Karpas-422 (cell line): ENCODE measurements at regions not wholly inside any gene's neighbourhood (a gene's known extent, or its start where the extent isn't known, plus 50 kb on each side); places are given as distances from the start of the nearest gene placed in this dataset.

Experiments
- DNase-seq: peaks from one replicate; pipeline ENCODE4 v3.0.0-alpha.2; 2015
- H2AFZ ChIP-seq: fragments of 200-600 bp; sonication (generic); 2 replicates; pipeline ENCODE4 v1.6.1; 2014; ENCODE audit warnings: antibody characterized with exemption, low read length, mixed read lengths
- H3K27ac ChIP-seq: fragments of 200-600 bp; sonication (generic); 2 replicates; pipeline ENCODE4 v1.5.1; 2014; ENCODE audit warnings: mild to moderate bottlenecking, low read length, moderate library complexity
- H3K27me3 ChIP-seq: fragments of 200-600 bp; sonication (generic); 2 replicates; pipeline ENCODE4 v1.6.1; 2014; ENCODE audit warnings: low read length, mixed read lengths
- H3K36me3 ChIP-seq: fragments of 200-600 bp; sonication (generic); 2 replicates; pipeline ENCODE4 v1.6.1; 2014; ENCODE audit warnings: low read length, mixed read lengths; ENCODE audit not compliant: insufficient read depth
- H3K4me1 ChIP-seq: fragments of 200-600 bp; sonication (generic); 2 replicates; pipeline ENCODE4 v1.6.1; 2014; ENCODE audit warnings: mild to moderate bottlenecking, low read length, mixed read lengths
- H3K4me2 ChIP-seq: fragments of 200-600 bp; sonication (generic); 2 replicates; pipeline ENCODE4 v1.6.1; 2014; ENCODE audit warnings: low read length, low read depth, mild to moderate bottlenecking; ENCODE audit not compliant: poor library complexity, severe bottlenecking
- H3K4me3 ChIP-seq: fragments of 200-600 bp; sonication (generic); 2 replicates; pipeline ENCODE4 v1.5.1; 2014; ENCODE audit warnings: mild to moderate bottlenecking, antibody characterized with exemption, low read length, mixed read lengths
- H3K79me2 ChIP-seq: fragments of 200-600 bp; sonication (generic); 2 replicates; pipeline ENCODE4 v1.6.1; 2014; ENCODE audit warnings: mild to moderate bottlenecking, low read length, mixed read lengths
- H3K9ac ChIP-seq: fragments of 200-600 bp; sonication (generic); 2 replicates; pipeline ENCODE4 v1.6.0; 2014; ENCODE audit warnings: low read length
- H3K9me2 ChIP-seq: fragments of 200-600 bp; sonication (generic), shearing (Covaris generic); replicated peaks from 2 replicates; pipeline ENCODE4 v1.6.0; 2014; ENCODE audit warnings: mild to moderate bottlenecking, low read length, moderate library complexity; ENCODE audit not compliant: insufficient read depth
- H3K9me3 ChIP-seq: fragments of 300-700, 200-600 bp; sonication (generic); 2 replicates; pipeline ENCODE4 v1.6.1; 2014; ENCODE audit warnings: low read length, mixed read lengths
- H4K20me1 ChIP-seq: fragments of 200-600 bp; sonication (generic); 2 replicates; pipeline ENCODE4 v1.6.1; 2014; ENCODE audit warnings: mild to moderate bottlenecking, antibody characterized with exemption, low read length, low read depth; ENCODE audit not compliant: insufficient read depth

DNA sequence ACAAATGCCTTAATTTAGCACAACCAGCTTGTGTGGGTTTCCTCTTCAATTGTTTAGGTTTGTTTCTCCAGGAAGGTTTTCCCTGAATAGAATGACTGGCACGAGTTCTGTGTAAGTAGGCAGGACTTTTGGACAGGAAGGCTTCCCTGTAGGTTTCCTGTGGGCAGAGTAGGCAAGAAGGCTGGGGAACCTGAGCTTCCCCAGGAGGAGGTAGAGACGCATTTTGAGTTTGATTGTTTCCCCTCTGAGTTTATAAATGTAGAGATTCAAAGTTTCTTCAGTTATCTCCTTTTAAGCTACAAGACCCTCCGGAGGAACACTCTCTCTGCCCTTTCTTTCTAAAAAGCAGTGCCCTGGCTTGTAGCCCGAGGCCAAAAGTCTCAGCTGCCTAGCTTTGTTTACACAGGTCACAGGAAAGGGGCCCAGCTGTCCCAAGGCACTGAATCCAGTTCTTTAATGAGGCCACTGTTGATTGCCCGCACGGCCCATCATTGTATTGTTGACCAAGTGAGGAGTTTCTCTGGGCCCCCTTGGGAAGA is 66.6 kb upstream of the RDX start:
- H3K4me1 ChIP-seq: no peaks in the 10 kb centered on the region
- H3K27ac ChIP-seq: no peak overlapping the region
- no peak overlapping the region for H2AFZ ChIP-seq
- no peaks in the 10 kb centered on the region for H3K36me3 ChIP-seq
- H4K20me1 ChIP-seq: no peaks in the 10 kb centered on the region
- H3K4me2 ChIP-seq: no peak overlapping the region
- no peak overlapping the region for H3K9ac ChIP-seq
- H3K4me3 ChIP-seq: no peak overlapping the region
- no peaks in the 10 kb centered on the region for H3K9me2 ChIP-seq
- DNase-seq: no peak
- H3K9me3 ChIP-seq: no peaks in the 10 kb centered on the region
- no peaks in the 10 kb centered on the region for H3K27me3 ChIP-seq
- no peaks in the 10 kb centered on the region for H3K79me2 ChIP-seq

DNA sequence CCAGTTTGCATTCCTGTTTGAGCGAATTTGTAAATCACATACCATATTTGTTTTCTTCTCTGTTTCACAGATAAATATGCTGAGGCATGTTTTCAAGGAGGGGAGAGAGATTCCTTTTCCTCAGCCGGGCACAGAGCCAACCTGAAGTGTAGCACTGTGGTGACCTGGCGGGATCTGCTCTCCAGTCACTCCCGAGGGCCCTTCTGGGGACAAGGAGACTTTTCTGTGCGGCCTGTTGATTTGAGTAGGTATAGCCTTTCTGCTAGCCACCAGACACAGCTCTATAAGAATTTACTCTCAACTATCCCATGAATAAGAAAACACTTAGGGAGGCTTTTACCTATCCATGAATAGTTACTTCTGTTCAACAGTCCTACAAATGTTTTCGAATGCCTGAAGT is 63.5 kb upstream of the FDX1 start:
- H2AFZ ChIP-seq: no peak overlapping the region
- no peaks in the 10 kb centered on the region for H3K9me3 ChIP-seq
- H3K9ac ChIP-seq: no peak overlapping the region
- no peak overlapping the region for H3K27ac ChIP-seq
- no peaks in the 10 kb centered on the region for H3K27me3 ChIP-seq
- H4K20me1 ChIP-seq: no peaks in the 10 kb centered on the region
- no peak overlapping the region for H3K4me2 ChIP-seq
- no peak for DNase-seq
- H3K4me1 ChIP-seq: no peaks in the 10 kb centered on the region
- H3K9me2 ChIP-seq: no peaks in the 10 kb centered on the region
- no peaks in the 10 kb centered on the region for H3K79me2 ChIP-seq
- no peaks in the 10 kb centered on the region for H3K36me3 ChIP-seq
- H3K4me3 ChIP-seq: no peak overlapping the region

- H3K4me2 ChIP-seq: no peak overlapping the region
- DNase-seq: peak; percentile 52
These were observed 62.2 kb upstream of the FDX1 start for GRCh38 chr11:110367571-110367970.

DNA sequence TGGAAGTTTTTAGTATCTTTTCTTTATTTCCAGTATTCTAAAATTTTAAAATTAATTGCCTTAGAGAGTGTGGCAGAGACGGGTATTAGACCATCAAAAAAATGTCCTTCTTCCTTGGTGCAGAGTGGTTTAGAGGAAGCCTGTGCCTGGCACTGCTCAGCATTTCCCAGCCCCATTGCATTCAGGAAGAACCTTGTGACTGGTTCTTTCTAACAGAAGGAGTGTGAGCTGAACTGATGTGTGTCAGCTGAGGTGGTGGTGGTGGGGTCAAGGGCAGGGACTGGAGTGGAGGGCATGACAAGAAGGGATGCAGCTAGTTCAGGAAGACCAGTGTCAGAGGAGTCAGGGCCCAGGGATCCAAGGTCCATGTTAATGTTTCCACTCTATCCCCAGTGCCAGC is 58.7 kb upstream of the FDX1 start:
- Histone ChIP-seq H3K9me2 (no peaks in the 10 kb centered on the region), H3K4me3 (no peak overlapping the region), H3K79me2 (no peaks in the 10 kb centered on the region), H3K27ac (no peak overlapping the region), H2AFZ (no peak overlapping the region), H3K9ac (no peak overlapping the region), H3K36me3 (no peaks in the 10 kb centered on the region), H4K20me1 (no peaks in the 10 kb centered on the region), H3K4me2 (no peak overlapping the region), H3K9me3 (no peaks in the 10 kb centered on the region), H3K27me3 (no peaks in the 10 kb centered on the region), H3K4me1 (no peaks in the 10 kb centered on the region)
- no peak for DNase-seq

More at GRCh38 chr11:110367571-110367970, 62.2 kb upstream of the FDX1 start:
- H3K9me3 ChIP-seq: no peaks in the 10 kb centered on the region
- H3K9ac ChIP-seq: no peak overlapping the region
- H3K27me3 ChIP-seq: no peaks in the 10 kb centered on the region
- H3K36me3 ChIP-seq: no peaks in the 10 kb centered on the region
- no peaks in the 10 kb centered on the region for H4K20me1 ChIP-seq
- no peaks in the 10 kb centered on the region for H3K4me1 ChIP-seq
- H2AFZ ChIP-seq: no peak overlapping the region
- no peak overlapping the region for H3K4me3 ChIP-seq
- no peaks in the 10 kb centered on the region for H3K9me2 ChIP-seq
- H3K27ac ChIP-seq: no peak overlapping the region
- no peaks in the 10 kb centered on the region for H3K79me2 ChIP-seq

GRCh38 chr11:110373051-110373702 is 56.6 kb upstream of the FDX1 start:
- H3K9me3 ChIP-seq: no peaks in the 10 kb centered on the region
- DNase-seq: no peak
- no peaks in the 10 kb centered on the region for H3K9me2 ChIP-seq
- no peaks in the 10 kb centered on the region for H3K36me3 ChIP-seq
- no peak overlapping the region for H2AFZ ChIP-seq
- H3K4me2 ChIP-seq: no peak overlapping the region
- H3K27me3 ChIP-seq: no peaks in the 10 kb centered on the region
- H3K9ac ChIP-seq: no peak overlapping the region
- no peak overlapping the region for H3K27ac ChIP-seq
- H4K20me1 ChIP-seq: no peaks in the 10 kb centered on the region
- no peaks in the 10 kb centered on the region for H3K4me1 ChIP-seq
- no peak overlapping the region for H3K4me3 ChIP-seq
- H3K79me2 ChIP-seq: no peaks in the 10 kb centered on the region

GRCh38 chr11:110374921-110375320 is 54.8 kb upstream of the FDX1 start:
- Histone ChIP-seq H3K27me3 (no peaks in the 10 kb centered on the region), H3K9me3 (no peaks in the 10 kb centered on the region), H3K4me1 (no peaks in the 10 kb centered on the region), H3K36me3 (no peaks in the 10 kb centered on the region), H3K9me2 (no peaks in the 10 kb centered on the region), H3K4me3 (no peak overlapping the region), H3K4me2 (no peak overlapping the region), H2AFZ (no peak overlapping the region), H3K9ac (no peak overlapping the region), H3K79me2 (no peaks in the 10 kb centered on the region), H3K27ac (no peak overlapping the region), H4K20me1 (no peaks in the 10 kb centered on the region)
- DNase-seq: no peak

GRCh38 chr11:110375351-110375750 is 54.4 kb upstream of the FDX1 start:
- Histone ChIP-seq H4K20me1 (no peaks in the 10 kb centered on the region), H3K27me3 (no peaks in the 10 kb centered on the region), H3K4me3 (no peak overlapping the region), H3K4me1 (no peaks in the 10 kb centered on the region), H3K9ac (no peak overlapping the region), H3K36me3 (no peaks in the 10 kb centered on the region), H3K9me2 (no peaks in the 10 kb centered on the region), H3K4me2 (no peak overlapping the region), H3K27ac (no peak overlapping the region), H3K9me3 (no peaks in the 10 kb centered on the region), H3K79me2 (no peaks in the 10 kb centered on the region), H2AFZ (no peak overlapping the region)
- DNase-seq: no peak

- H3K9ac ChIP-seq: no peak overlapping the region
- H3K79me2 ChIP-seq: no peaks in the 10 kb centered on the region
- H3K4me2 ChIP-seq: no peak overlapping the region
- H4K20me1 ChIP-seq: no peaks in the 10 kb centered on the region
- H3K9me3 ChIP-seq: no peaks in the 10 kb centered on the region
- no peaks in the 10 kb centered on the region for H3K27me3 ChIP-seq
- no peaks in the 10 kb centered on the region for H3K4me1 ChIP-seq
- no peaks in the 10 kb centered on the region for H3K36me3 ChIP-seq
- no peaks in the 10 kb centered on the region for H3K9me2 ChIP-seq
- H3K27ac ChIP-seq: no peak overlapping the region
- DNase-seq: no peak
- no peak overlapping the region for H3K4me3 ChIP-seq
- no peak overlapping the region for H2AFZ ChIP-seq
These were observed 53.7 kb upstream of the FDX1 start for GRCh38 chr11:110376021-110376420.
